ENCODE measurements at regions not wholly inside any gene's neighbourhood (a gene's known extent, or its start where the extent isn't known, plus 50 kb on each side); places are given as distances from the start of the nearest gene placed in this dataset.

GRCh38 chrX:147485207-147485606 is 426.5 kb upstream of the FMR1 start:
- TF ChIP-seq EZH2 (IDR thresholded peaks at IDR 0.05; ENCODE audit: borderline replicate concordance, low read length) (no peak), CTCF (IDR thresholded peaks at IDR 0.05; ENCODE audit: low read length) (no peak)
